Activated naive CD8-positive, alpha-beta T cell treated with anti-CD3 and anti-CD28 coated beads, Interleukin-2, amount 10 ng/mL, durations not matched to agents 7 days and 5 days (primary cell): ENCODE measurements at regions not wholly inside any gene's neighbourhood (a gene's known extent, or its start where the extent isn't known, plus 50 kb on each side); places are given as distances from the start of the nearest gene placed in this dataset.
"Not testable (repeated sequence)": the region's sequence is repeated elsewhere in the genome, so short reads cannot be mapped to it uniquely, and the experiment has no call there.

Experiments used
- ATAC-seq: fragments of 150-1000 bp; cut with Tn5 transposase; one replicate; pipeline ENCODE4 v1.10.0; 2021; ENCODE audit warnings: low read depth, moderate library complexity
- POLR2A ChIA-PET: fragments of 350-600 bp; sonication (Branson Sonifier 250); formaldehyde crosslinking; loops from one replicate; lab custom pipeline; 2021; ENCODE audit warnings: antibody characterized with exemption; lab: Charles Lee
- DNase-seq: peaks from one replicate; pipeline ENCODE4 v3.0.0; 2021
- H3K27ac Mint-ChIP-seq: one replicate; pipeline ENCODE4 v1.8.0; 2022; ENCODE audit warnings: mild to moderate bottlenecking, mixed read lengths
- H3K27me3 Mint-ChIP-seq: one replicate; pipeline ENCODE4 v1.8.0; 2022; ENCODE audit warnings: mild to moderate bottlenecking, moderate library complexity, mixed read lengths
- H3K36me3 Mint-ChIP-seq: one replicate; pipeline ENCODE4 v1.8.0; 2021; ENCODE audit warnings: mild to moderate bottlenecking, mixed read lengths
- H3K4me1 Mint-ChIP-seq: one replicate; pipeline ENCODE4 v1.8.0; 2021; ENCODE audit warnings: mixed read lengths
- H3K4me3 Mint-ChIP-seq: one replicate; pipeline ENCODE4 v1.8.0; 2022; ENCODE audit warnings: mild to moderate bottlenecking, moderate library complexity, mixed read lengths
- H3K9me3 Mint-ChIP-seq: one replicate; pipeline ENCODE4 v1.8.0; 2021; ENCODE audit warnings: mixed read lengths

- DNase-seq = no peak
- no peak for ATAC-seq
- Mint-ChIP-seq H3K4me1 (no peaks in the 10 kb centered on the region), H3K4me3 (no peak overlapping the region), H3K27me3 (no peaks in the 10 kb centered on the region), H3K27ac (no peak overlapping the region), H3K9me3 (peaks cover 2% of the 10 kb centered on the region), H3K36me3 (no peaks in the 10 kb centered on the region)
- POLR2A ChIA-PET = no interaction called here
Observed at GRCh38 chr1:96416111-96416595, 305.4 kb upstream of the PTBP2 start.

GRCh38 chr1:96416701-96417444, 304.7 kb upstream of the PTBP2 start:
- H3K27ac Mint-ChIP-seq = no peak overlapping the region
- DNase-seq = no peak
- no peak for ATAC-seq
- H3K9me3 Mint-ChIP-seq = peaks cover 2% of the 10 kb centered on the region
- POLR2A ChIA-PET = no interaction called here
- H3K27me3 Mint-ChIP-seq = no peaks in the 10 kb centered on the region
- no peaks in the 10 kb centered on the region for H3K4me1 Mint-ChIP-seq
- H3K36me3 Mint-ChIP-seq = no peaks in the 10 kb centered on the region
- H3K4me3 Mint-ChIP-seq = no peak overlapping the region

- no peak for ATAC-seq
- Mint-ChIP-seq H3K4me1 (no peaks in the 10 kb centered on the region), H3K36me3 (no peaks in the 10 kb centered on the region), H3K9me3 (peaks cover 2% of the 10 kb centered on the region), H3K4me3 (no peak overlapping the region), H3K27me3 (no peaks in the 10 kb centered on the region), H3K27ac (no peak overlapping the region)
- POLR2A ChIA-PET = no interaction called here
- DNase-seq = no peak
Observed at GRCh38 chr1:96418969-96419368, 302.6 kb upstream of the PTBP2 start.

GRCh38 chr1:96424877-96425276, 296.7 kb upstream of the PTBP2 start:
- H3K9me3 Mint-ChIP-seq = peaks cover 2% of the 10 kb centered on the region
- no peak overlapping the region for H3K4me3 Mint-ChIP-seq
- H3K36me3 Mint-ChIP-seq = no peaks in the 10 kb centered on the region
- H3K27me3 Mint-ChIP-seq = no peaks in the 10 kb centered on the region
- POLR2A ChIA-PET = no interaction called here
- no peaks in the 10 kb centered on the region for H3K4me1 Mint-ChIP-seq
- H3K27ac Mint-ChIP-seq = no peak overlapping the region
- DNase-seq (no peak), ATAC-seq (no peak)

- Mint-ChIP-seq H3K9me3 (peaks cover 2% of the 10 kb centered on the region), H3K4me1 (no peaks in the 10 kb centered on the region), H3K27ac (no peak overlapping the region), H3K4me3 (no peak overlapping the region), H3K27me3 (no peaks in the 10 kb centered on the region), H3K36me3 (no peaks in the 10 kb centered on the region)
- POLR2A ChIA-PET = no interaction called here
- ATAC-seq (no peak), DNase-seq (no peak)
Observed at GRCh38 chr1:96425382-96426129, 296.0 kb upstream of the PTBP2 start.

DNA sequence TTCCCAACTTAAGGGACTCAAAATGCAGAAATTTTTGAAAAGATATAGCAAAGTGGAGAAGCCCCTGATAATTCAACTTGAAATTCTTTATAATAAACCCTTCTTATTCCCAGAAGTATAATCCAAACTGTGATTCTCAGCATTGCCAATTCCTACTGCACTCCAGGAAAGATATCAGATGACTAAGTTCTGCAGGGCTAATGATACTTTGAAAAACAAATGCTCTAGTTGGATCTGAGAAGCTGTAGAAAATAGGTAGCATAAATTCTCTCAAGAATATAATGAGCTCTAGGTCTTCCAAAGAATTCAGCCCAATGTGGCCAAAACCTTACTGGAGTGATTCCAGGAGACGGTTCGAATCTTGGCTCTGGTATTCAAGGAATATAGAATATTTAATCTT, 294.0 kb upstream of the PTBP2 start:
- peaks cover 2% of the 10 kb centered on the region for H3K9me3 Mint-ChIP-seq
- no peaks in the 10 kb centered on the region for H3K4me1 Mint-ChIP-seq
- ATAC-seq (no peak), DNase-seq (no peak)
- POLR2A ChIA-PET = no interaction called here
- no peaks in the 10 kb centered on the region for H3K27me3 Mint-ChIP-seq
- H3K27ac Mint-ChIP-seq = no peak overlapping the region
- H3K36me3 Mint-ChIP-seq = no peaks in the 10 kb centered on the region
- H3K4me3 Mint-ChIP-seq = no peak overlapping the region

GRCh38 chr1:96445302-96445701, 276.3 kb upstream of the PTBP2 start:
- Mint-ChIP-seq H3K27me3 (no peaks in the 10 kb centered on the region), H3K36me3 (no peaks in the 10 kb centered on the region), H3K4me1 (no peaks in the 10 kb centered on the region), H3K9me3 (peaks cover 4% of the 10 kb centered on the region), H3K4me3 (no peak overlapping the region), H3K27ac (no peak overlapping the region)
- no peak for ATAC-seq
- POLR2A ChIA-PET = no interaction called here
- DNase-seq = no peak

- no peak for DNase-seq
- H3K36me3 Mint-ChIP-seq = no peaks in the 10 kb centered on the region
- POLR2A ChIA-PET = no interaction called here
- no peaks in the 10 kb centered on the region for H3K27me3 Mint-ChIP-seq
- H3K4me3 Mint-ChIP-seq = no peak overlapping the region
- no peak overlapping the region for H3K27ac Mint-ChIP-seq
- no peaks in the 10 kb centered on the region for H3K4me1 Mint-ChIP-seq
- H3K9me3 Mint-ChIP-seq = peaks cover 2% of the 10 kb centered on the region
- ATAC-seq = no peak
Observed at GRCh38 chr1:96464066-96464465, 257.5 kb upstream of the PTBP2 start.

DNA sequence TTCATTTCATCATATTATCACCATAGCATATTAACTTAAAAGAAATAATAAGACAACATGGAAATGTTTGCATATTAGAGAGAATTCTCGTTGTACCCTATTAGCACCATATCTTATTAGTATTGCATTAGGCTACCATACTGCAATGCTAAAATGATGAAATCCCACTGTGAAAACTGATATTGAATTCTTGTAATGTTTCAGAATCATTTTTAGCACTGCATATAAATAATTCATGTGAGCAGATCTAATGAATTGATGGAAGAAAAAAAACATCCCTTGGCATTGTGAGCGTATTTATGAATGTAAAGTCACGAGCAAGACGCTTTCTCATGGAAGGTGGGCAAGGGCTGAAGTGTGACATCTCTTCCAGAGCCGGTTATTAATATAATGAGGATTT, 257.1 kb upstream of the PTBP2 start:
- H3K27ac Mint-ChIP-seq = no peak overlapping the region
- peaks cover 2% of the 10 kb centered on the region for H3K9me3 Mint-ChIP-seq
- H3K4me3 Mint-ChIP-seq = no peak overlapping the region
- H3K36me3 Mint-ChIP-seq = no peaks in the 10 kb centered on the region
- H3K4me1 Mint-ChIP-seq = no peaks in the 10 kb centered on the region
- no peak for DNase-seq
- H3K27me3 Mint-ChIP-seq = no peaks in the 10 kb centered on the region
- POLR2A ChIA-PET = no interaction called here
- ATAC-seq = no peak

- Mint-ChIP-seq H3K36me3 (no peaks in the 10 kb centered on the region), H3K27me3 (no peaks in the 10 kb centered on the region), H3K4me3 (no peak overlapping the region), H3K4me1 (no peaks in the 10 kb centered on the region), H3K9me3 (peaks cover 2% of the 10 kb centered on the region), H3K27ac (no peak overlapping the region)
- DNase-seq (no peak), ATAC-seq (no peak)
- POLR2A ChIA-PET = no interaction called here
Observed at GRCh38 chr1:96464991-96465390, 256.6 kb upstream of the PTBP2 start.

GRCh38 chr1:96465441-96465840, 256.1 kb upstream of the PTBP2 start:
- Mint-ChIP-seq H3K27ac (no peak overlapping the region), H3K36me3 (no peaks in the 10 kb centered on the region), H3K4me3 (no peak overlapping the region), H3K4me1 (no peaks in the 10 kb centered on the region), H3K9me3 (peaks cover 2% of the 10 kb centered on the region), H3K27me3 (no peaks in the 10 kb centered on the region)
- ATAC-seq (no peak), DNase-seq (no peak)
- POLR2A ChIA-PET = no interaction called here

GRCh38 chr1:96466842-96467241, 254.7 kb upstream of the PTBP2 start:
- Mint-ChIP-seq H3K4me1 (no peaks in the 10 kb centered on the region), H3K27ac (no peak overlapping the region), H3K36me3 (no peaks in the 10 kb centered on the region), H3K9me3 (peaks cover 6% of the 10 kb centered on the region), H3K27me3 (no peaks in the 10 kb centered on the region), H3K4me3 (no peak overlapping the region)
- no peak for ATAC-seq
- DNase-seq = no peak
- POLR2A ChIA-PET = no interaction called here

DNA sequence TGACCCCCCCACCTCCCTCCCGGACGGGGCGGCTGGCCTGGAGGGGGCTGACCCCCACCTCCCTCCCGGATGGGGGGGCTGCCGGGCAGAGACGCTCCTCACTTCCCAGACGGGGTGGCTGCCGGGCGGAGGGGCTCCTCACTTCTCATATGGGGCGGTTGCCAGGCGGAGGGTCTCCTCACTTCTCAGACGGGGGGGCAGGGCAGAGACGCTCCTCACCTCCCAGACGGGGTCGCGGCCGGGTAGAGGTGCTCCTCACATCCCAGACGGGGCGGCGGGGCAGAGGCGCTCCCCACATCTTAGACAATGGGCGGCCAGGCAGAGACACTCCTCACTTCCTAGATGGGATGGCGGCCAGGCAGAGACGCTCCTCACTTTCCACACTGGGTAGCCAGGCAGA, 251.9 kb upstream of the PTBP2 start:
- ATAC-seq, H3K4me1 Mint-ChIP-seq, H3K27ac Mint-ChIP-seq, H3K36me3 Mint-ChIP-seq, DNase-seq, POLR2A ChIA-PET, H3K4me3 Mint-ChIP-seq, H3K27me3 Mint-ChIP-seq, H3K9me3 Mint-ChIP-seq: not testable (repeated sequence)

DNA sequence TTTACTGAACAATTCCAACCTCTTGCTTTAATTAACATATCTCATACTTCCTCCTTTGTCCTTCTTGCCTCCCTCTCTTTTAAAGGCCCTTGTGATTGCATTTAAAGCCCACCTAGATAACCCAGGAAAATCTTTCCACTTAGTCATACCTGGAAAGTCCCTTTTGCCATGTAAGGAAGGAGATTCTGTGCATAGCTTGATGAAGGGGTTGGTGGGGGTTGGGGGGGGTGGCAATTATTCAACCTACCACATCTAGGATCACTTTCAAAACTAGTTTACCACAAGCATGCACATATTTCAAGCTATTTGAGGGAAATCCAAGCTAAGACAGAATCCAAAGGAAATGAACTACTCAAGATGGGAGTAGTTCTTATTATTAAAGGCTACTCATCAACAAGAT, 249.1 kb upstream of the PTBP2 start:
- H3K4me1 Mint-ChIP-seq = no peaks in the 10 kb centered on the region
- H3K36me3 Mint-ChIP-seq = no peaks in the 10 kb centered on the region
- POLR2A ChIA-PET = no interaction called here
- H3K27ac Mint-ChIP-seq = no peak overlapping the region
- ATAC-seq = no peak
- no peak for DNase-seq
- peaks cover 7% of the 10 kb centered on the region for H3K9me3 Mint-ChIP-seq
- H3K4me3 Mint-ChIP-seq = no peak overlapping the region
- H3K27me3 Mint-ChIP-seq = no peaks in the 10 kb centered on the region
